ENCODE measurements at regions not wholly inside any gene's neighbourhood (a gene's known extent, or its start where the extent isn't known, plus 50 kb on each side); places are given as distances from the start of the nearest gene placed in this dataset.
"Not testable (repeated sequence)": the region's sequence is repeated elsewhere in the genome, so short reads cannot be mapped to it uniquely, and the experiment has no call there.

DNA sequence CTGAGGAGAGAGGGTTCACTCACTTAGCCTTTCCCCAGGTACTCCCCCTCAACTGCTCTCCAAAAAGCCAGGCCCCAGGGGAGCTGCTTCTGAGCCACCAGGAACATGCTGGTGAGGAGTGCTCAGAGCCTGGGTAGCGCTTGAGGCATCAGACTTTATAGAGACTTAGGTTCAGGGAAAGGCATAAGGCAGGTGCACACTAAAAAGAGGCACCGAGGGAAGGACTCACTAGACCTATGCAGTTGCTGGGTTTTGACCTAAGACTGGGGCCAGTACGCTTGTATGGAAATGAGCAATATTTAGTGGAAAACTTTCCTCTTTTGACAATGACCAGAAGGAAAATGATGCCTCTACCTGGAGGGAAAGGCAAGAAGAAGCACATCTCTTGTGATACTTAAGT, 589.1 kb downstream of the RPIA start:
- not testable (repeated sequence) for H3K9ac ChIP-seq (ENCODE audit: low read length); H2AFZ ChIP-seq (ENCODE audit: low read length); H3K27ac ChIP-seq (ENCODE audit: low read depth, low read length, poor library complexity, severe bottlenecking); H3K9me2 ChIP-seq (ENCODE audit: low read depth, low read length); H3K9me3 ChIP-seq (ENCODE audit: low read length); H3K36me3 ChIP-seq (ENCODE audit: insufficient read depth, low read length); H3K4me1 ChIP-seq (ENCODE audit: insufficient read depth, low read length, severe bottlenecking); H3K79me2 ChIP-seq (ENCODE audit: insufficient read depth, low read length); H3K27me3 ChIP-seq (ENCODE audit: insufficient read depth, low read length); H3K4me3 ChIP-seq (ENCODE audit: low read depth, low read length, poor library complexity, severe bottlenecking); H4K20me1 ChIP-seq (ENCODE audit: insufficient read depth, low read length); H3F3A ChIP-seq (ENCODE audit: insufficient read depth, low read length); H3K4me2 ChIP-seq (ENCODE audit: low read length)

DNA sequence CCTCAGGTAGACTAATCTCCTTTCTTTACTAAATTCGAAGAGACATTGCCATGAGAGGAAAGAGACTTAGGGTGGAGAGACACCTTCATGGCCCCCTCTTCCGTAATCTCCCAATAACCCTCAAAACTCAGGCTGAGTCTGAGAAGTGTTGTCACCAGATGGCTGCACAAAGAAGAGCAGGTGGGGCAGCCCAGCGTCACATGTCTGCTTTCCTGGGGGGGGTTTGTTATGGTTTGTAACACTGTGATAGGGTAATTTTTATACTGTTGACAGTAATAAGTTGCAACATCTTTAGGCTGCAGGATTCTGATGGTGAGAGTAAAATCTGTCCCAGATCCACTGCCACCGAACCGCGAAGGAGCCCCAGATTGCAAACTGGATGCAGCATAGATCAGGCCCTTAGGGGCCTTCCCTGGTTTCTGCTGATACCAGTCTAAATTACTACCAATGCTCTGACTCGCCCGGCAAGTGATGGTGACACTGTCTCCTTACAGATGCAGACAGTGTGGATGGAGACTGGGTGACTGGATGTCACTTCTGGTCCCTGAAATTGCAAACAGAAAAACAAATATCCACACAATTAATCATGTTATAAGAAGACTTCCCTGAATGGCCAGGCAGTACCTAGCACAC, 595.1 kb downstream of the RPIA start:
- H3K9ac ChIP-seq (ENCODE audit: low read length); H3K36me3 ChIP-seq (ENCODE audit: insufficient read depth, low read length); H3K27ac ChIP-seq (ENCODE audit: low read depth, low read length, poor library complexity, severe bottlenecking); H3F3A ChIP-seq (ENCODE audit: insufficient read depth, low read length); H3K9me3 ChIP-seq (ENCODE audit: low read length); H3K9me2 ChIP-seq (ENCODE audit: low read depth, low read length); H2AFZ ChIP-seq (ENCODE audit: low read length); H4K20me1 ChIP-seq (ENCODE audit: insufficient read depth, low read length); H3K4me3 ChIP-seq (ENCODE audit: low read depth, low read length, poor library complexity, severe bottlenecking); H3K79me2 ChIP-seq (ENCODE audit: insufficient read depth, low read length); H3K4me1 ChIP-seq (ENCODE audit: insufficient read depth, low read length, severe bottlenecking); H3K27me3 ChIP-seq (ENCODE audit: insufficient read depth, low read length); H3K4me2 ChIP-seq (ENCODE audit: low read length): not testable (repeated sequence)

DNA sequence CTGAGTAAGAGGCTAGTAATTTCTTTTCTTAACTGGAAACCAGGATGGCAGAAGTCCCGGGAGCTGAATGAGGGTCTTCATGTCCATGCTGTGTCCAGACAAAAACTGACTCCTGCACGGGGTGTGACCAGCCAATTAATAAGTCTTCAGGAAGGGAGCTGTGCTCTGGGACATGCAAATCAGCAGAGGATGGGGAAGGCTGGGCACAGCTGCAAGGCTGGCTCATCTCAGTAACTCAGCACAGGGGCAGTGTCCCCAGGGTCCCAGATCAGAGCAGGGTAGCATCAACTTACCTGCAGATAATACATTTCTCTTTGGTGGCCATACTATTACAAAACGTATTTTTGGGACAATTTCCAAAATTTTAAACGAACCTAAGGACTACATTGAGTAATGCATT, 595.6 kb downstream of the RPIA start:
- H4K20me1 ChIP-seq (ENCODE audit: insufficient read depth, low read length); H3K79me2 ChIP-seq (ENCODE audit: insufficient read depth, low read length); H3K27ac ChIP-seq (ENCODE audit: low read depth, low read length, poor library complexity, severe bottlenecking); H3K27me3 ChIP-seq (ENCODE audit: insufficient read depth, low read length); H3K4me1 ChIP-seq (ENCODE audit: insufficient read depth, low read length, severe bottlenecking); H3K9ac ChIP-seq (ENCODE audit: low read length); H3K4me3 ChIP-seq (ENCODE audit: low read depth, low read length, poor library complexity, severe bottlenecking); H3K36me3 ChIP-seq (ENCODE audit: insufficient read depth, low read length); H3K4me2 ChIP-seq (ENCODE audit: low read length); H3K9me3 ChIP-seq (ENCODE audit: low read length); H2AFZ ChIP-seq (ENCODE audit: low read length); H3K9me2 ChIP-seq (ENCODE audit: low read depth, low read length); H3F3A ChIP-seq (ENCODE audit: insufficient read depth, low read length): not testable (repeated sequence)

- not testable (repeated sequence) for H2AFZ ChIP-seq (ENCODE audit: low read length); H3K4me3 ChIP-seq (ENCODE audit: low read depth, low read length, poor library complexity, severe bottlenecking); H3K79me2 ChIP-seq (ENCODE audit: insufficient read depth, low read length); H3F3A ChIP-seq (ENCODE audit: insufficient read depth, low read length); H3K9me2 ChIP-seq (ENCODE audit: low read depth, low read length); H3K27me3 ChIP-seq (ENCODE audit: insufficient read depth, low read length); H3K9me3 ChIP-seq (ENCODE audit: low read length); H4K20me1 ChIP-seq (ENCODE audit: insufficient read depth, low read length); H3K4me1 ChIP-seq (ENCODE audit: insufficient read depth, low read length, severe bottlenecking); H3K9ac ChIP-seq (ENCODE audit: low read length); H3K36me3 ChIP-seq (ENCODE audit: insufficient read depth, low read length); H3K4me2 ChIP-seq (ENCODE audit: low read length); H3K27ac ChIP-seq (ENCODE audit: low read depth, low read length, poor library complexity, severe bottlenecking)
Measured at GRCh38 chr2:89291717-89292298, 600.3 kb downstream of the RPIA start.

DNA sequence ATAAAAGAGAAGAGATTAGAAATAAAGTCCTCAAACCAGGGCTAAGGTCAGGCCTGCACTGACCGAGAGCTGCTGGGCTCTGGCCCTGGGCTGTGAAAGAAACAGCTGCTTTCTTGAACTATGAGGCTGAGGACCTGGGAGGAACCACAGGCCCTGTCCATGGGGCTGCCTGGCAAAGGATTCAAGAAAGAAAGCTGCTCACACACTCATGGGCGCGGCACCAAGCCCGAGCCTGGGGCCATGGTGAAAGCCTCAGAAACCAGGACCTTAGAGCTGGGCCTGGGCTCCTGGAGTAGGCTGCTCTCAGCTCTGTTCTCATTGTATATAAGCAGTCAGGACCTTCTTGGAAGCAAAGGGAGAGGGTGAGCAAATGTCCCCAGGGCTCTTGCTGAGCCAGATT, 601.9 kb downstream of the RPIA start:
- not testable (repeated sequence) for H3K4me2 ChIP-seq (ENCODE audit: low read length); H3K27me3 ChIP-seq (ENCODE audit: insufficient read depth, low read length); H3F3A ChIP-seq (ENCODE audit: insufficient read depth, low read length); H4K20me1 ChIP-seq (ENCODE audit: insufficient read depth, low read length); H3K4me3 ChIP-seq (ENCODE audit: low read depth, low read length, poor library complexity, severe bottlenecking); H3K4me1 ChIP-seq (ENCODE audit: insufficient read depth, low read length, severe bottlenecking); H3K79me2 ChIP-seq (ENCODE audit: insufficient read depth, low read length); H3K9me2 ChIP-seq (ENCODE audit: low read depth, low read length); H3K9ac ChIP-seq (ENCODE audit: low read length); H3K27ac ChIP-seq (ENCODE audit: low read depth, low read length, poor library complexity, severe bottlenecking); H3K9me3 ChIP-seq (ENCODE audit: low read length); H2AFZ ChIP-seq (ENCODE audit: low read length); H3K36me3 ChIP-seq (ENCODE audit: insufficient read depth, low read length)

- H3K9me3 ChIP-seq (ENCODE audit: low read length); H4K20me1 ChIP-seq (ENCODE audit: insufficient read depth, low read length); H3K27me3 ChIP-seq (ENCODE audit: insufficient read depth, low read length); H3K9ac ChIP-seq (ENCODE audit: low read length); H3F3A ChIP-seq (ENCODE audit: insufficient read depth, low read length); H3K4me2 ChIP-seq (ENCODE audit: low read length); H3K36me3 ChIP-seq (ENCODE audit: insufficient read depth, low read length); H3K79me2 ChIP-seq (ENCODE audit: insufficient read depth, low read length); H3K9me2 ChIP-seq (ENCODE audit: low read depth, low read length); H3K4me1 ChIP-seq (ENCODE audit: insufficient read depth, low read length, severe bottlenecking); H2AFZ ChIP-seq (ENCODE audit: low read length); H3K4me3 ChIP-seq (ENCODE audit: low read depth, low read length, poor library complexity, severe bottlenecking); H3K27ac ChIP-seq (ENCODE audit: low read depth, low read length, poor library complexity, severe bottlenecking): not testable (repeated sequence)
Measured at GRCh38 chr2:89294335-89294734, 602.9 kb downstream of the RPIA start.

- H3K27me3 ChIP-seq (ENCODE audit: insufficient read depth, low read length); H3K36me3 ChIP-seq (ENCODE audit: insufficient read depth, low read length); H3K4me3 ChIP-seq (ENCODE audit: low read depth, low read length, poor library complexity, severe bottlenecking); H3K9me2 ChIP-seq (ENCODE audit: low read depth, low read length); H3K79me2 ChIP-seq (ENCODE audit: insufficient read depth, low read length); H3K9ac ChIP-seq (ENCODE audit: low read length); H2AFZ ChIP-seq (ENCODE audit: low read length); H3K4me2 ChIP-seq (ENCODE audit: low read length); H3K9me3 ChIP-seq (ENCODE audit: low read length); H3F3A ChIP-seq (ENCODE audit: insufficient read depth, low read length); H3K4me1 ChIP-seq (ENCODE audit: insufficient read depth, low read length, severe bottlenecking); H3K27ac ChIP-seq (ENCODE audit: low read depth, low read length, poor library complexity, severe bottlenecking); H4K20me1 ChIP-seq (ENCODE audit: insufficient read depth, low read length): not testable (repeated sequence)
Measured at GRCh38 chr2:89296820-89297398, 605.4 kb downstream of the RPIA start.

GRCh38 chr2:89299196-89299595, 607.7 kb downstream of the RPIA start:
- not testable (repeated sequence) for H3K27ac ChIP-seq (ENCODE audit: low read depth, low read length, poor library complexity, severe bottlenecking); H3K4me1 ChIP-seq (ENCODE audit: insufficient read depth, low read length, severe bottlenecking); H3K4me2 ChIP-seq (ENCODE audit: low read length); H3K9me2 ChIP-seq (ENCODE audit: low read depth, low read length); H2AFZ ChIP-seq (ENCODE audit: low read length); H3F3A ChIP-seq (ENCODE audit: insufficient read depth, low read length); H4K20me1 ChIP-seq (ENCODE audit: insufficient read depth, low read length); H3K36me3 ChIP-seq (ENCODE audit: insufficient read depth, low read length); H3K27me3 ChIP-seq (ENCODE audit: insufficient read depth, low read length); H3K9me3 ChIP-seq (ENCODE audit: low read length); H3K4me3 ChIP-seq (ENCODE audit: low read depth, low read length, poor library complexity, severe bottlenecking); H3K9ac ChIP-seq (ENCODE audit: low read length); H3K79me2 ChIP-seq (ENCODE audit: insufficient read depth, low read length)
